ENCODE measurements at regions not wholly inside any gene's neighbourhood (a gene's known extent, or its start where the extent isn't known, plus 50 kb on each side); places are given as distances from the start of the nearest gene placed in this dataset.

DNA sequence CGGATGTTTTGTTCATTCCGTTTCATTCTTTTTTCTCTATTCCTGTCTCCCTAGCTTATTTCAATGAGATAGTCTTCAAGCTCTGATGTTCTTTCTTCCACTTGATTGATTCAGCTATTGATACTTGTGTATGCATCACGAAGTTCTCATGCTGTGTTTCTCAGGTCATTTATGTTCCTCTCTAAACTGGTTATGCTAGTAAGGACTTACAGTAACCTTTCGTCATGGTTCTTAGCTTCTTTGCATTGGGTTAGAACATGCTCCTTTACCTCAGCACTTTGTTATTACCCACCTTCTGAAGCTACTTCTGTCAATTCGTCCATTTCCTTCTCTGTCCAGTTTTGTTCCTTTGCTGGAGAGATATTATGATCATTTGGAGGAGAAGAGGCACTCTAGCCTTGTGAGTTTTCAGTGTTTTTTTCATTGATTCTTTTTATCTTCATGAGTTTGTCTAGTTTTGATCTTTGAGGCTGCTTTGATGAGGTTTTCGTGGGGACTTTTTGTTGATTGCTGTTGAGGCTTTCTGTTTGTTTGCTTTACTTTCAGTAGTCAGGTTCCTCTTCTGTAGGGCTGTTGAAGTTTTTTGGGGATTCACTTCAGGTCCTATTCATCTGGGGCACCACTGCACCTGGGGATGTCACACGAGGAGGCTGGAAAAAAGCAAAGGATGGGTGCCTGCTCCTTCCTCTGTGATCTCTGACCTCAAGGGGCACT lies 496.9 kb upstream of the LRRC7 start:
- H3K4me3 Mint-ChIP-seq (ENCODE audit: unreplicated experiment): no peak overlapping the region
- no peaks in the 10 kb centered on the region for H3K27me3 Mint-ChIP-seq (ENCODE audit: insufficient read depth, unreplicated experiment)
- BruUV-seq (replicated peaks): no TSS peak
- intact Hi-C loops (cut with micrococcal nuclease; ENCODE audit: unreplicated experiment): no loop called here
- H3K4me3 ChIP-seq (ENCODE audit: low read depth, low read length): no peak overlapping the region
- TF ChIP-seq, protein P1, sequence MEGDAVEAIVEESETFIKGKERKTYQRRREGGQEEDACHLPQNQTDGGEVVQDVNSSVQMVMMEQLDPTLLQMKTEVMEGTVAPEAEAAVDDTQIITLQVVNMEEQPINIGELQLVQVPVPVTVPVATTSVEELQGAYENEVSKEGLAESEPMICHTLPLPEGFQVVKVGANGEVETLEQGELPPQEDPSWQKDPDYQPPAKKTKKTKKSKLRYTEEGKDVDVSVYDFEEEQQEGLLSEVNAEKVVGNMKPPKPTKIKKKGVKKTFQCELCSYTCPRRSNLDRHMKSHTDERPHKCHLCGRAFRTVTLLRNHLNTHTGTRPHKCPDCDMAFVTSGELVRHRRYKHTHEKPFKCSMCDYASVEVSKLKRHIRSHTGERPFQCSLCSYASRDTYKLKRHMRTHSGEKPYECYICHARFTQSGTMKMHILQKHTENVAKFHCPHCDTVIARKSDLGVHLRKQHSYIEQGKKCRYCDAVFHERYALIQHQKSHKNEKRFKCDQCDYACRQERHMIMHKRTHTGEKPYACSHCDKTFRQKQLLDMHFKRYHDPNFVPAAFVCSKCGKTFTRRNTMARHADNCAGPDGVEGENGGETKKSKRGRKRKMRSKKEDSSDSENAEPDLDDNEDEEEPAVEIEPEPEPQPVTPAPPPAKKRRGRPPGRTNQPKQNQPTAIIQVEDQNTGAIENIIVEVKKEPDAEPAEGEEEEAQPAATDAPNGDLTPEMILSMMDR (IDR thresholded peaks at IDR 0.05; ENCODE audit: insufficient read depth in 1 of 2, low read depth in 1 of 2, low read length in 1 of 2, severe bottlenecking in 1 of 2, unreplicated experiment in 1 of 2): no peak
- no peaks in the 10 kb centered on the region for H3K9me3 ChIP-seq
- POLR2A ChIA-PET: no interaction called here
- H3K9me3 Mint-ChIP-seq (ENCODE audit: unreplicated experiment): no peaks in the 10 kb centered on the region
- H3K27ac Mint-ChIP-seq (ENCODE audit: unreplicated experiment): no peak overlapping the region
- CTCF ChIA-PET: no interaction called here
- H3K36me3 ChIP-seq (ENCODE audit: control insufficient read depth, insufficient read depth, low read length): no peaks in the 10 kb centered on the region
- no peaks in the 10 kb centered on the region for H3K27me3 ChIP-seq (replicated peaks; ENCODE audit: control insufficient read depth, insufficient read depth, low read length)
- H3K4me1 ChIP-seq: no peaks in the 10 kb centered on the region; the same call in 1 of the 2 replicates
- H3K36me3 Mint-ChIP-seq (ENCODE audit: insufficient read depth, unreplicated experiment): no peaks in the 10 kb centered on the region
- DNase-seq: no peak
- H3K4me1 Mint-ChIP-seq (ENCODE audit: low read depth, unreplicated experiment): peaks cover 11% of the 10 kb centered on the region

GRCh38 chr1:69073176-69073575 lies 494.5 kb upstream of the LRRC7 start:
- intact Hi-C loops (cut with micrococcal nuclease; ENCODE audit: unreplicated experiment): no loop called here
- Mint-ChIP-seq H3K4me3 (ENCODE audit: unreplicated experiment) (no peak overlapping the region), H3K27me3 (ENCODE audit: insufficient read depth, unreplicated experiment) (no peaks in the 10 kb centered on the region), H3K4me1 (ENCODE audit: low read depth, unreplicated experiment) (peaks cover 11% of the 10 kb centered on the region), H3K9me3 (ENCODE audit: unreplicated experiment) (no peaks in the 10 kb centered on the region), H3K27ac (ENCODE audit: unreplicated experiment) (no peak overlapping the region), H3K36me3 (ENCODE audit: insufficient read depth, unreplicated experiment) (no peaks in the 10 kb centered on the region)
- ChIA-PET CTCF (no interaction called here), POLR2A (no interaction called here)
- DNase-seq: no peak
- Histone ChIP-seq H3K4me3 (ENCODE audit: low read depth, low read length) (no peak overlapping the region), H3K4me1 (no peaks in the 10 kb centered on the region; the same call in 1 of the 2 replicates), H3K9me3 (no peaks in the 10 kb centered on the region), H3K27me3 (replicated peaks; ENCODE audit: control insufficient read depth, insufficient read depth, low read length) (no peaks in the 10 kb centered on the region), H3K36me3 (ENCODE audit: control insufficient read depth, insufficient read depth, low read length) (no peaks in the 10 kb centered on the region)
- no TSS peak for BruUV-seq (replicated peaks)
- TF ChIP-seq, protein P1 (IDR thresholded peaks at IDR 0.05; ENCODE audit: insufficient read depth in 1 of 2, low read depth in 1 of 2, low read length in 1 of 2, severe bottlenecking in 1 of 2, unreplicated experiment in 1 of 2): no peak

DNA sequence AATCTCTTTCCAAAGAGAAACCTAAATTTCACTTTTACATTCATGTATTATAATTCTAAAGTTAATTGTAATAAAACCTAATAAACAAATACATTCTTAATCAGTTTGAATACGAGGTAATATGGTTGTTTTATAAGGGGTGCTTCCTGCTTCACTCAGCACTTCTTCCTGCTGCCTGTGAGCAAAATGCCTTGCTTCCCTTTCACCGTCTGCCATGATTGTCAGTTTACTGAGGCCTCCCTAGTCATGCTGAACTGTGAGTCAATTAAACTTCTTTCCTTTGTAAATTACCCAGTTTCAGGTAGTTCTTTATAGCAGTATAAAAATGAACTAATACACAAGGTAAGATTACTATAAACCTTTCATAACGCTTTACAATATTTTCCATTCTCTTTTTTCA lies 491.1 kb upstream of the LRRC7 start:
- Histone ChIP-seq H3K4me1 (no peaks in the 10 kb centered on the region), H3K27me3 (replicated peaks; ENCODE audit: control insufficient read depth, insufficient read depth, low read length) (no peaks in the 10 kb centered on the region), H3K36me3 (ENCODE audit: control insufficient read depth, insufficient read depth, low read length) (no peaks in the 10 kb centered on the region), H3K9me3 (no peaks in the 10 kb centered on the region), H3K4me3 (ENCODE audit: low read depth, low read length) (no peak overlapping the region)
- ChIA-PET CTCF (no interaction called here), POLR2A (no interaction called here)
- TF ChIP-seq, protein P1 (IDR thresholded peaks at IDR 0.05; ENCODE audit: insufficient read depth in 1 of 2, low read depth in 1 of 2, low read length in 1 of 2, severe bottlenecking in 1 of 2, unreplicated experiment in 1 of 2): no peak
- no peaks in the 10 kb centered on the region for H3K27me3 Mint-ChIP-seq (ENCODE audit: insufficient read depth, unreplicated experiment)
- H3K9me3 Mint-ChIP-seq (ENCODE audit: unreplicated experiment): no peaks in the 10 kb centered on the region
- no peaks in the 10 kb centered on the region for H3K36me3 Mint-ChIP-seq (ENCODE audit: insufficient read depth, unreplicated experiment)
- no peak overlapping the region for H3K27ac Mint-ChIP-seq (ENCODE audit: unreplicated experiment)
- no peaks in the 10 kb centered on the region for H3K4me1 Mint-ChIP-seq (ENCODE audit: low read depth, unreplicated experiment)
- intact Hi-C loops (cut with micrococcal nuclease; ENCODE audit: unreplicated experiment): no loop called here
- no TSS peak for BruUV-seq (replicated peaks)
- no peak for DNase-seq
- no peak overlapping the region for H3K4me3 Mint-ChIP-seq (ENCODE audit: unreplicated experiment)
